GM21786 (cell line): ENCODE measurements at regions not wholly inside any gene's neighbourhood (a gene's known extent, or its start where the extent isn't known, plus 50 kb on each side); places are given as distances from the start of the nearest gene placed in this dataset.
"Not testable (repeated sequence)": the region's sequence is repeated elsewhere in the genome, so short reads cannot be mapped to it uniquely, and the experiment has no call there.

ENCODE experiments used
- ATAC-seq: cut with Tn5 transposase; IDR thresholded peaks from one replicate; pipeline ENCODE4 v1.9.1; 2021; ENCODE audit not compliant: unreplicated experiment

DNA sequence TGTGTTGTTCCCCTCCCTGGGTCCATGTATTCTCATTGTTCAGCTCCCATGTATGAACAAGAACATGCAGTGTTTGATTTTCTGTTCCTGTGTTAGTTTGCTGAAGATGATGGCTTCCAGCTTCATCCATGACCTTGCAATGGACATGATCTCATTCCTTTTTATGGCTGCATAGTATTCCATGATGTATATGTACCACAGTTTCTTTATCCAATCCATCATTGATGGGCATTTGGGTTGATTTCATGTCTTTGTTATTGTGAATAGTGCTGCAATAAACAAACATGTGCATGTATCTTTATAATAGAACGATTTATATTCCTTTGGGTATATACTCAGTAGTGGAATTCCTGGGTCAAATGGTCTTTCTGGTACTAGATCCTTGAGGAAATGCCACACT lies 65.1 kb upstream of the SLC13A1 start:
- ATAC-seq = not testable (repeated sequence)

DNA sequence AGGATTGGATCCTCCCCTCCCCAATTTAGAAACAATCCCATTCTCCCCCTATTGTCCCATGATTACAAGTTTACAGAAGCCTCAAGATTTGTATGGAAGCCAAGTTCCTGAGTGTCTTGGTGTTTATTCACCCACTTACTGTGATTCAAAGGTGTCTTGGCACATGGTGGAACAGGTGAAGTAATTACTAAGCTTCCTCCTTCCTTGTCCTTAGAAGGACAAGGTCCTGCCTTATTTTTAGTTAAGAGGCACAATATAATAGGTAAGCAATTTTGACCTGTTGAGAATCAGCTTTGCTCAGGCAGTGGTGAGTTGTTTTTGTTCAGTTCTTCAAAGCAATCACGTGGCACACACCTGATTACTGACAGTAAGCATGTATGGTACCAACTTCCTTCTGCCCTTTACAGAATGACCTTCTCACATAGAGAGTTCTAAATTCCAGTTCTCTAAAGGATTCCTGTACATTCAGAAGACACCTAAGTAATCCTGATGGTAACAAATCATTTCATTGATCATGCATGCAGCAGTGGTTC lies 60.7 kb upstream of the SLC13A1 start:
- no peak for ATAC-seq

GRCh38 chr7:123259759-123260158 lies 60.0 kb upstream of the SLC13A1 start:
- ATAC-seq = no peak
